Pancreas (tissue), 10 donors: ENCODE measurements at regions not wholly inside any gene's neighbourhood (a gene's known extent, or its start where the extent isn't known, plus 50 kb on each side); places are given as distances from the start of the nearest gene placed in this dataset.

Source experiments
- ATAC-seq, 4 donors: fragments of 200-7000 bp; cut with Tn5 transposase; one replicate each; pipeline versions ENCODE4 v1.8.0 to v1.9.1; 2020; ENCODE audit warnings: mild to moderate bottlenecking in 4 of 4, moderate library complexity in 4 of 4
- DNase-seq, 6 donors: peaks; one replicate each; pipeline ENCODE4 v3.0.0-alpha.2; 2020
- FAIRE-seq: peaks from 2 replicates; lab custom pipeline; 2012; peaks lifted over from hg19 to GRCh38; lab: Jason Lieb, UNC
- H3K27ac ChIP-seq, 4 donors: fragments of 200-600 bp; sonication (generic); 1 replicate in 3 of 4; 2 replicates in 1 of 4; pipeline versions ENCODE4 v1.5.0 to v1.8.0; 2020
- H3K27me3 ChIP-seq, 4 donors: fragments of 200-600 bp; one replicate each; pipeline ENCODE4 v1.8.0; 2021
- H3K36me3 ChIP-seq, 3 donors: fragments of 200-600 bp; sonication (generic) in 1 of 3; one replicate each; pipeline versions ENCODE4 v1.5.0 to v1.8.0; 2020 to 2021
- H3K4me1 ChIP-seq, 3 donors: fragments of 200-600 bp; one replicate each; pipeline ENCODE4 v1.8.0; 2021
- H3K4me3 ChIP-seq, 4 donors: fragments of 200-600 bp; sonication (generic) in 2 of 4; one replicate each; pipeline versions ENCODE4 v1.5.0 to v1.8.0; 2020 to 2021
- H3K9me3 ChIP-seq, 4 donors: fragments of 200-600 bp; one replicate each; pipeline ENCODE4 v1.8.0; 2021
- WGBS, 2 donors: extraction: QIAGEN DNeasy Blood & Tissue Kit; methylation state at CpG; one replicate each; pipeline ENCODE4 v1.1.7; 2013; 5-methylcytosine and 5-hydroxymethylcytosine counted together
- intact Hi-C, 3 donors: fragments of 100-400 bp; cut with DNase I; formaldehyde crosslinking; loops; one replicate each; pipeline versions ENCODE4 v1.11.1 to v1.14.2; 2022
- TF ChIP-seq, protein P1 (sequence below), 4 donors: fragments of 200-600 bp; sonication (generic) in 3 of 4; IDR thresholded peaks; one replicate each; pipeline versions ENCODE4 v1.5.0 to v1.8.0; 2021; ENCODE audit warnings: antibody characterized with exemption in 4 of 4
- donor health status: healthy with polysubstance abuse.
- donor health status: DM: no; HTN: no; CAD: no; lungs with moderate emphysema.
- donor health status: DM: no; HTN: no; CAD: no.
- donor health status: control.
- donor health status: control.
- donor health status: Bipolar disorder and iron deficiency.
- donor health status: DM: yes; HTN: yes; CAD: no.
- donor health status: DM: no; HTN: no; CAD: no.
- donor health status: DM: no; HTN: no; CAD: no.
- donor health status: DM: yes; HTN: yes; CAD: no.

DNA sequence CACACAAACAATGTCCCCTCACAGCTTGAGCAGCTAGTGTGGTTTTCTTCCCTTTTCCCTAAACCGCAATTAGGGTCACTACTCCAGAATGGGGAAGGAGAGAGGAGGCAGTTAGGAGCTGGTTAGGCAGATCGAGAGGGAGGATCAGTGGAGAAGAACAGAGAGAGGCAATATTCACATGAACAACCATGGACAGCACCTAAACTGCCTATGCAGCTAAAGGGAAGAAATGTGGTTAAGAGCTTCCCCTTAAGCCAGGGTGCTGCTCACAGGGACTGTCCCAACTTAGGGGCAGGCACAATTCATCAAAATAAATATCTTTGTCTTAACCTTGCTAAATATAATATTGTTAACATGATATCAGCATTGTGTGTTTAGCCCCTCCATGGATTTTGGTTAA lies 359.3 kb upstream of the CDH18 start:
- intact Hi-C loops = no loop called here
- ATAC-seq (no peak), FAIRE-seq (no peak)

DNA sequence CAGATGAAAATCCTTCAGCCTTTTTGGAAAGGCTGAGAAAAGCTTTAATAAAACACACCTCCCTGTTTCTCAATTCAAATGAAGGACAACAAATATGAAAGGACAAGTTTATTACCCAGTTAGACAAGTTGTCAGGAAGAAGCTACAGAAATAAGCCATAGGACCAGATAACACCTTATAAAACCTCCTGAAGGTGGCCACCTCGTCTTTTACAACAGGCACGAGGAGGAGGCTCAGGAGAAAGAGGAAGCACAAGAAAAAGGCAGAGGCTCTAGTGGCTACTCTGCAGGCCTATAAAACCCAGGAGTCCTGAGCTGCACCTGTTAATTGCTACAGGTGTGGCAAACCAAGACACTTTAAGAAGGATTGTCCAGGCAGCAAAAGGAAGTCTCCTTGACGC lies 352.1 kb upstream of the CDH18 start:
- no peak for DNase-seq
- FAIRE-seq = no peak
- peak in 1 of 4 donors; percentile 35 for ATAC-seq
- 77 to 92% methylated on average over 3 of the region's 3 CpGs for WGBS, 2 donors
- no peaks in the 10 kb centered on the region for H3K27me3 ChIP-seq
- no peak overlapping the region for H3K27ac ChIP-seq
- H3K4me3 ChIP-seq = no peak overlapping the region
- no peaks in the 10 kb centered on the region for H3K36me3 ChIP-seq
- TF ChIP-seq, protein P1, sequence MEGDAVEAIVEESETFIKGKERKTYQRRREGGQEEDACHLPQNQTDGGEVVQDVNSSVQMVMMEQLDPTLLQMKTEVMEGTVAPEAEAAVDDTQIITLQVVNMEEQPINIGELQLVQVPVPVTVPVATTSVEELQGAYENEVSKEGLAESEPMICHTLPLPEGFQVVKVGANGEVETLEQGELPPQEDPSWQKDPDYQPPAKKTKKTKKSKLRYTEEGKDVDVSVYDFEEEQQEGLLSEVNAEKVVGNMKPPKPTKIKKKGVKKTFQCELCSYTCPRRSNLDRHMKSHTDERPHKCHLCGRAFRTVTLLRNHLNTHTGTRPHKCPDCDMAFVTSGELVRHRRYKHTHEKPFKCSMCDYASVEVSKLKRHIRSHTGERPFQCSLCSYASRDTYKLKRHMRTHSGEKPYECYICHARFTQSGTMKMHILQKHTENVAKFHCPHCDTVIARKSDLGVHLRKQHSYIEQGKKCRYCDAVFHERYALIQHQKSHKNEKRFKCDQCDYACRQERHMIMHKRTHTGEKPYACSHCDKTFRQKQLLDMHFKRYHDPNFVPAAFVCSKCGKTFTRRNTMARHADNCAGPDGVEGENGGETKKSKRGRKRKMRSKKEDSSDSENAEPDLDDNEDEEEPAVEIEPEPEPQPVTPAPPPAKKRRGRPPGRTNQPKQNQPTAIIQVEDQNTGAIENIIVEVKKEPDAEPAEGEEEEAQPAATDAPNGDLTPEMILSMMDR (IDR thresholded peaks at IDR 0.05) = no peak
- intact Hi-C loops = no loop called here
- no peaks in the 10 kb centered on the region for H3K4me1 ChIP-seq
- no peaks in the 10 kb centered on the region for H3K9me3 ChIP-seq

More for the DNA sequence above, 359.3 kb upstream of the CDH18 start:
- H3K36me3 ChIP-seq = no peaks in the 10 kb centered on the region
- no peak overlapping the region for H3K27ac ChIP-seq
- no peaks in the 10 kb centered on the region for H3K4me1 ChIP-seq
- 91 to 95% methylated on average over 2 of the region's 2 CpGs for WGBS, 2 donors
- TF ChIP-seq, protein P1 (IDR thresholded peaks at IDR 0.05) = no peak
- no peak for DNase-seq
- no peak overlapping the region for H3K4me3 ChIP-seq
- no peaks in the 10 kb centered on the region for H3K27me3 ChIP-seq
- H3K9me3 ChIP-seq = no peaks in the 10 kb centered on the region

DNA sequence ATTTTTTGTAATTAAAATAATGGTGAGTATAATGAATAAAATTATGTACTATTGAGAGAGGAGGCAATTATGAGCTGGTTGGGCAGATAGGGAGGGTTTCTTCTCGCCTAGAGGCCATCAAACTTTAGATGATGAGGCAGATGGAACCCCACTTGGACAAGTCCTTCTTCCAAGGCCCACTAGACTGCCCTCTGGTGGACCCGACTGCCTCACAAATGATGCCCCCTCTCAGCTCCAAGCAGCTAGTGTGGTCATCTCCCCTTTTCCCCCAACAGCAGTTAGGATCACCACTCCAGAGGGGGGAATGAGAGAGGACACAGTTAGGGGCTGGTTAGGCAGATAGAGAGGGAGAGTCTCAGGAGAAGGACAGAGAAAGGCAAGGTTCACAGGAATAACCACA lies 348.0 kb upstream of the CDH18 start:
- Histone ChIP-seq H3K4me3 (no peak overlapping the region), H3K36me3 (no peaks in the 10 kb centered on the region), H3K27ac (no peak overlapping the region), H3K4me1 (no peaks in the 10 kb centered on the region), H3K9me3 (no peaks in the 10 kb centered on the region), H3K27me3 (no peaks in the 10 kb centered on the region)
- TF ChIP-seq, protein P1 (IDR thresholded peaks at IDR 0.05) = no peak
- 84 to 93% methylated on average over 2 of the region's 2 CpGs for WGBS, 2 donors
- no peak for ATAC-seq
- intact Hi-C loops = no loop called here
- DNase-seq = no peak
- no peak for FAIRE-seq

DNA sequence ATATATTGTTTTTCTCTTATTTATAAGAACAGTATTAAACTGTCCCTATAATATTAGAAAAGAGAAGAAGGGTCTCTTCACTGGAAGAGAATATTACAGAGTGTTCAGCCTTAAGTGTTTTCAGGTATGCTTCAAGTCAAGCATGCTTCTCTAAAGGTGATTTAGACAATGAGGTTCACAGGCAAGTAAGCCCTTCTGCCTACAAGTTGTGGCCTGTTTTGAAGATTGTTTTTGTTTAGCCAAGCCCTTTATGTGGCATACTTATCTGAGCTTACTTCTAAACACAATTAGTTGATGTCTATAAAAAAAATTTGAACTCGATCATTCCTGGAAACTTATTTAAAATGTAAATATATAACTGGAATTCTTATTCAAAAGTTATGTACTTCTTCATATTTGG lies 343.8 kb upstream of the CDH18 start:
- no peaks in the 10 kb centered on the region for H3K9me3 ChIP-seq
- no peak overlapping the region for H3K27ac ChIP-seq
- H3K4me1 ChIP-seq = no peaks in the 10 kb centered on the region
- intact Hi-C loops = no loop called here
- FAIRE-seq = no peak
- no peak for ATAC-seq
- H3K36me3 ChIP-seq = no peaks in the 10 kb centered on the region
- TF ChIP-seq, protein P1 (IDR thresholded peaks at IDR 0.05) = no peak
- DNase-seq = no peak
- H3K4me3 ChIP-seq = no peak overlapping the region
- WGBS, 2 donors = 88 to 94% methylated on average over 1 of the region's 1 CpG
- H3K27me3 ChIP-seq = no peaks in the 10 kb centered on the region

DNA sequence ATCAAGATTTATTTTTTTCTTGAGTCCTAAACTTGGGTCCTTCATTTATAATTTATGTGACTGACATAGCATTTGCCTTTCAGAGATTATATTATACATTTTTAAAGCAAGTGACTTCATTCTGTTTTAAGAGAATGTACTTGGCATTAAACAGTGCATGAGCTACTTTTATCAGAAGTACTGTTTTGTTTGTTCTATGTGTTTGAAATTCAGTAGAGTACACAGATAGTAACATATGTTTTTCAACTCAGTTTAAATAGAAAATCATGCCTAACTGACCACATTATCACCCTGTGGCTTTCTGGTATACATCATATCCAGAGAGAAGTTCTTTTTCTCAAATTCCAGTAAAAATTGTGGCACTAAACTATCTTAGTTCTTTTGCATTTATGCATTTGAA lies 335.3 kb upstream of the CDH18 start:
- DNase-seq (no peak), ATAC-seq (peak in 2 of 4 donors; percentile 34 to 56), FAIRE-seq (no peak)
- H3K4me1 ChIP-seq = peaks cover 0 to 6% (median 0%) of the 10 kb centered on the region in 3 donors
- no peak overlapping the region for H3K4me3 ChIP-seq
- intact Hi-C loops = no loop called here
- H3K27me3 ChIP-seq = no peaks in the 10 kb centered on the region
- TF ChIP-seq, protein P1 (IDR thresholded peaks at IDR 0.05) = no peak
- H3K36me3 ChIP-seq = no peaks in the 10 kb centered on the region
- no peak overlapping the region for H3K27ac ChIP-seq
- H3K9me3 ChIP-seq = no peaks in the 10 kb centered on the region
